NCI-H2196 treated with DMSO at 0.1 percent for 48 hours (cell line): ENCODE measurements at regions not wholly inside any gene's neighbourhood (a gene's known extent, or its start where the extent isn't known, plus 50 kb on each side); places are given as distances from the start of the nearest gene placed in this dataset.
A peak's percentile ranks its signal among the peaks of the same experiment; 100 is the strongest.

Experiments
- DNase-seq: peaks from one replicate; lab custom pipeline; 2025; ENCODE audit not compliant: unreplicated experiment; lab: John Stamatoyannopoulos, UW

GRCh38 chr2:195319548-195320412 lies 337.2 kb upstream of the SLC39A10 start:
- DNase-seq: no peak

GRCh38 chr2:195319112-195319460 lies 337.9 kb upstream of the SLC39A10 start:
- no peak for DNase-seq

GRCh38 chr2:195318440-195319111 lies 338.4 kb upstream of the SLC39A10 start:
- DNase-seq: peak; percentile 2

GRCh38 chr2:195317550-195317949 lies 339.5 kb upstream of the SLC39A10 start:
- DNase-seq: no peak

GRCh38 chr2:195316486-195316885 lies 340.5 kb upstream of the SLC39A10 start:
- no peak for DNase-seq

GRCh38 chr2:195313962-195314361 lies 343.1 kb upstream of the SLC39A10 start:
- no peak for DNase-seq

GRCh38 chr2:195312662-195313061 lies 344.4 kb upstream of the SLC39A10 start:
- no peak for DNase-seq

GRCh38 chr2:195308163-195308562 lies 348.9 kb upstream of the SLC39A10 start:
- no peak for DNase-seq

- no peak for DNase-seq
Measured at GRCh38 chr2:195307751-195308150, 349.3 kb upstream of the SLC39A10 start.

GRCh38 chr2:195304310-195304709 lies 352.7 kb upstream of the SLC39A10 start:
- DNase-seq: no peak

- DNase-seq: no peak
Measured at GRCh38 chr2:195300631-195301030, 356.4 kb upstream of the SLC39A10 start.

- DNase-seq: no peak
Measured at GRCh38 chr2:195299600-195299999, 357.4 kb upstream of the SLC39A10 start.

- DNase-seq: no peak
Measured at GRCh38 chr2:195296490-195296889, 360.5 kb upstream of the SLC39A10 start.

GRCh38 chr2:195289081-195289480 lies 367.9 kb upstream of the SLC39A10 start:
- DNase-seq: no peak

GRCh38 chr2:195279840-195280427 lies 377.1 kb upstream of the SLC39A10 start:
- DNase-seq: no peak

- no peak for DNase-seq
Measured at GRCh38 chr2:195270466-195271039, 386.5 kb upstream of the SLC39A10 start.

- no peak for DNase-seq
Measured at GRCh38 chr2:195269220-195269619, 387.8 kb upstream of the SLC39A10 start.

- DNase-seq: no peak
Measured at GRCh38 chr2:195257979-195258378, 399.0 kb upstream of the SLC39A10 start.

GRCh38 chr2:195252018-195252417 lies 405.0 kb upstream of the SLC39A10 start:
- no peak for DNase-seq

- no peak for DNase-seq
Measured at GRCh38 chr2:195251214-195251613, 405.8 kb upstream of the SLC39A10 start.

GRCh38 chr2:195238826-195239225 lies 418.2 kb upstream of the SLC39A10 start:
- DNase-seq: no peak

- DNase-seq: no peak
Measured at GRCh38 chr2:195238379-195238778, 418.6 kb upstream of the SLC39A10 start.
